ENCODE measurements at regions not wholly inside any gene's neighbourhood (a gene's known extent, or its start where the extent isn't known, plus 50 kb on each side); places are given as distances from the start of the nearest gene placed in this dataset.
A peak's percentile ranks its signal among the peaks of the same experiment; 100 is the strongest.

DNA sequence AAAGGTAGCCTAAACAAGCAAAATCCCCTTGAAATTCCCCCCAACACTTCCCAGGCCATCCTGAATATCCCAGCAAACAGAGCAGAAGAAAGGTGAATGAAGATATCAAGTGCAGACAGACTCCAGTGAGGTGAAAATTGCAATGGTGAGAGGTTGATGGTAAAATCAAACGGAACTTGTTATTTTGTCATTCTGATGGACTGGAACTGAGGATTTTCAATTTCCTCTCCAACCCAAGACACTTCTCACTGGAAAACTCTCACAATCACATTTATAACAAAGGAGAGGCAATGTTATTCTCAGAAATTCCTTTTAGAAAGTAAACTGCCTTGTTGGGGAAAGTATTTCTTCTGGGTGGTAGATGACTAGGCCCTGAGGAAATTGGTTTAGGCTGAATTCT lies 412.4 kb upstream of the C9orf72 start:
- H4K8ac ChIP-seq (replicated peaks; ENCODE audit: insufficient read length, low read depth, low read length) = no peak overlapping the region
- H4K91ac ChIP-seq (ENCODE audit: insufficient read length, low read depth, low read length) = no peak overlapping the region
- H3K79me1 ChIP-seq (ENCODE audit: insufficient read depth, low read depth, low read length, poor library complexity, severe bottlenecking) = no peaks in the 10 kb centered on the region
- Mint-ChIP-seq H3K9me3 (peaks cover 0 to 3% of the 10 kb centered on the region in 2 experiments; a peak in 1 of 5 replicates), H3K4me1 (no peaks in the 10 kb centered on the region), H3K27me3 (ENCODE audit: low read depth) (no peaks in the 10 kb centered on the region; the same call in 1 of the 2 replicates), H3K4me3 (no peak overlapping the region), H3K36me3 (ENCODE audit: insufficient read depth in 1 of 3, low read depth in 3 of 3) (no peaks in the 10 kb centered on the region), H3K27ac (peak overlapping the region in 1 of 3 experiments; percentile 76; a peak in 1 of 7 replicates)
- no peak overlapping the region for H3K4ac ChIP-seq (ENCODE audit: low read depth, low read length)
- no peak overlapping the region for H3K18ac ChIP-seq (ENCODE audit: insufficient read length, low read depth, low read length)
- TF ChIP-seq, protein P1, sequence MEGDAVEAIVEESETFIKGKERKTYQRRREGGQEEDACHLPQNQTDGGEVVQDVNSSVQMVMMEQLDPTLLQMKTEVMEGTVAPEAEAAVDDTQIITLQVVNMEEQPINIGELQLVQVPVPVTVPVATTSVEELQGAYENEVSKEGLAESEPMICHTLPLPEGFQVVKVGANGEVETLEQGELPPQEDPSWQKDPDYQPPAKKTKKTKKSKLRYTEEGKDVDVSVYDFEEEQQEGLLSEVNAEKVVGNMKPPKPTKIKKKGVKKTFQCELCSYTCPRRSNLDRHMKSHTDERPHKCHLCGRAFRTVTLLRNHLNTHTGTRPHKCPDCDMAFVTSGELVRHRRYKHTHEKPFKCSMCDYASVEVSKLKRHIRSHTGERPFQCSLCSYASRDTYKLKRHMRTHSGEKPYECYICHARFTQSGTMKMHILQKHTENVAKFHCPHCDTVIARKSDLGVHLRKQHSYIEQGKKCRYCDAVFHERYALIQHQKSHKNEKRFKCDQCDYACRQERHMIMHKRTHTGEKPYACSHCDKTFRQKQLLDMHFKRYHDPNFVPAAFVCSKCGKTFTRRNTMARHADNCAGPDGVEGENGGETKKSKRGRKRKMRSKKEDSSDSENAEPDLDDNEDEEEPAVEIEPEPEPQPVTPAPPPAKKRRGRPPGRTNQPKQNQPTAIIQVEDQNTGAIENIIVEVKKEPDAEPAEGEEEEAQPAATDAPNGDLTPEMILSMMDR (conservative IDR thresholded peaks at IDR 0.05) = no peak
- no peak overlapping the region for H3T11ph ChIP-seq (ENCODE audit: low read length)
- H4K5ac ChIP-seq (ENCODE audit: insufficient read length, low read depth, low read length) = no peak overlapping the region
- no peak overlapping the region for H3K23ac ChIP-seq (ENCODE audit: insufficient read length, low read depth, low read length)
- H3K14ac ChIP-seq (ENCODE audit: insufficient read depth, low read length) = no peak overlapping the region
- no peak overlapping the region for H2BK15ac ChIP-seq (ENCODE audit: low read depth, low read length)
- H3K4me1 ChIP-seq (ENCODE audit: insufficient read depth, low read length) = no peaks in the 10 kb centered on the region
- H2BK5ac ChIP-seq (ENCODE audit: insufficient read length, low read length) = no peak overlapping the region
- no peaks in the 10 kb centered on the region for H3K23me2 ChIP-seq (ENCODE audit: insufficient read length, low read depth, low read length, poor library complexity, severe bottlenecking)
- no CpG with 5 or more reads among the region's 1 CpG for WGBS (ENCODE audit: extremely low coverage, insufficient read length, low lambda C conversion rate)
- H3K56ac ChIP-seq (ENCODE audit: insufficient read length, low read depth, low read length) = no peak overlapping the region
- H2AFZ ChIP-seq (ENCODE audit: low read length) = no peak overlapping the region
- H2BK120ac ChIP-seq (ENCODE audit: low read depth, low read length, poor library complexity, severe bottlenecking) = no peak overlapping the region
- no peaks in the 10 kb centered on the region for H3K79me2 ChIP-seq (ENCODE audit: insufficient read depth, low read length)
- no peak overlapping the region for H3K4me2 ChIP-seq (ENCODE audit: insufficient read depth, insufficient read length, low read length)
- DNase-seq = no peak
- H2BK20ac ChIP-seq (ENCODE audit: low read depth, low read length, poor library complexity, severe bottlenecking) = no peak overlapping the region
- no peaks in the 10 kb centered on the region for H4K20me1 ChIP-seq (ENCODE audit: control insufficient read depth, insufficient read depth, insufficient read length)
- H3K27ac ChIP-seq (ENCODE audit: insufficient read length, low read depth, low read length) = no peak overlapping the region
- no peaks in the 10 kb centered on the region for H3K27me3 ChIP-seq (ENCODE audit: insufficient read depth, low read length)
- H3K9me3 ChIP-seq (ENCODE audit: control insufficient read depth, low read depth, low read length) = no peaks in the 10 kb centered on the region
- H2BK12ac ChIP-seq (ENCODE audit: insufficient read length, low read depth, low read length) = no peak overlapping the region
- no peak overlapping the region for H3K9ac ChIP-seq (ENCODE audit: extremely low read depth, insufficient read length, low read length)
- no peak overlapping the region for H2AK5ac ChIP-seq (ENCODE audit: insufficient read length, low read length)

All from H9 (cell line).